H1 (cell line): ENCODE measurements at regions not wholly inside any gene's neighbourhood (a gene's known extent, or its start where the extent isn't known, plus 50 kb on each side); places are given as distances from the start of the nearest gene placed in this dataset.

Experiments
- CBX5 ChIP-seq: fragments of 300-800, 300-1000 bp; sonication (generic); IDR thresholded peaks from 2 replicates; pipeline ENCODE4 v1.7.1; 2016; ENCODE audit warnings: antibody characterized with exemption, low read length, low read depth
- CEBPB ChIP-seq: IDR thresholded peaks from 2 replicates; pipeline ENCODE4 v1.6.1; 2012; ENCODE audit warnings: low read depth, low read length
- EP300 ChIP-seq, 2 experiments: IDR thresholded peaks; 1 replicate in 1 of 2; 2 replicates in 1 of 2; pipeline ENCODE4 v1.6.1; 2011 to 2012; ENCODE audit warnings: low read depth in 2 of 2, low read length in 2 of 2, mild to moderate bottlenecking in 2 of 2, borderline replicate concordance in 1 of 2, inconsistent platforms in 1 of 2, moderate library complexity in 1 of 2
- HDAC2 ChIP-seq, 2 experiments: fragments of 300-600 bp in 1 of 2; sonication (generic) in 1 of 2; IDR thresholded peaks; 2 replicates each; pipeline ENCODE4 v1.6.1; 2011 to 2012; ENCODE audit warnings: low read depth in 2 of 2, low read length in 2 of 2, mild to moderate bottlenecking in 2 of 2, moderate library complexity in 2 of 2, borderline replicate concordance in 1 of 2, inconsistent platforms in 1 of 2
- SUZ12 ChIP-seq: fragments of 200-600 bp; sonication (generic); IDR thresholded peaks from 2 replicates; pipeline ENCODE4 v1.6.1; 2012; ENCODE audit warnings: mild to moderate bottlenecking, inconsistent platforms, low read length, moderate library complexity, mixed read lengths
- TBP ChIP-seq: IDR thresholded peaks from 2 replicates; pipeline ENCODE4 v1.6.1; 2011; ENCODE audit warnings: low read depth, low read length, improper control_type of control experiment
- ZNF274 ChIP-seq: IDR thresholded peaks from 2 replicates; pipeline ENCODE4 v1.7.0; 2012; ENCODE audit warnings: low read length, borderline replicate concordance; ENCODE audit errors: extremely low read depth
- TF ChIP-seq, protein P1 (sequence below): IDR thresholded peaks from 2 replicates; pipeline ENCODE4 v1.6.1; 2012; ENCODE audit warnings: inconsistent platforms

DNA sequence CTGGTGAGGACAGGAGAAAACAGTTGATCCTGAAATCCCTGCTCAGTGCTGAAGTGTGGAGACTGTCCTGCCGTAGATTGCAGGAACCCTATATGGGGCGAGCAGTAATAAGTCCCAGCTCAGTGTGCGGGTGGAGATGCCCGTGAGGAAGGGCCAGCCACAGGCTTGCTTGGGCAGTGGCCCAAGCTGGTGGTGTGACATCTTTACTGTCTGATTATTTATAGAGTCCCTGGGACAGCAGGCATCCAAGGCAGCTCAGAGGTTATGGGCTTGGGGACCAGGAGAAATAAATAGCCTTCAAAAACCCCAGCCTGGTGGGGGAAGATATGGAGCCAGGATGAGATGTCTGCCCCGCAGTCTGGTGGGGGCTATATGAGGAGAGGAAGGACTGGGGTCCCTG, 170.7 kb upstream of the POU3F1 start (continued):
- no peak for TF ChIP-seq HDAC2 (IDR thresholded peaks at IDR 0.05; ENCODE audit: borderline replicate concordance in 1 of 2, low read depth in 2 of 2, low read length in 2 of 2)
- TF ChIP-seq EP300 (IDR thresholded peaks at IDR 0.05; ENCODE audit: borderline replicate concordance in 1 of 2, low read depth in 2 of 2, low read length in 2 of 2): no peak
- no peak for TF ChIP-seq TBP
- TF ChIP-seq SUZ12: no peak
- no peak for TF ChIP-seq CEBPB
- TF ChIP-seq ZNF274: no peak
- TF ChIP-seq CBX5: no peak
- TF ChIP-seq, protein P1, sequence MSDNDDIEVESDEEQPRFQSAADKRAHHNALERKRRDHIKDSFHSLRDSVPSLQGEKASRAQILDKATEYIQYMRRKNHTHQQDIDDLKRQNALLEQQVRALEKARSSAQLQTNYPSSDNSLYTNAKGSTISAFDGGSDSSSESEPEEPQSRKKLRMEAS: no peak
